Central memory CD4-positive, alpha-beta T cell (primary cell): ENCODE measurements at regions not wholly inside any gene's neighbourhood (a gene's known extent, or its start where the extent isn't known, plus 50 kb on each side); places are given as distances from the start of the nearest gene placed in this dataset.
"Not testable (repeated sequence)": the region's sequence is repeated elsewhere in the genome, so short reads cannot be mapped to it uniquely, and the experiment has no call there.

Experiments
- DNase-seq: peaks from one replicate; pipeline ENCODE4 v3.0.0; 2022

DNA sequence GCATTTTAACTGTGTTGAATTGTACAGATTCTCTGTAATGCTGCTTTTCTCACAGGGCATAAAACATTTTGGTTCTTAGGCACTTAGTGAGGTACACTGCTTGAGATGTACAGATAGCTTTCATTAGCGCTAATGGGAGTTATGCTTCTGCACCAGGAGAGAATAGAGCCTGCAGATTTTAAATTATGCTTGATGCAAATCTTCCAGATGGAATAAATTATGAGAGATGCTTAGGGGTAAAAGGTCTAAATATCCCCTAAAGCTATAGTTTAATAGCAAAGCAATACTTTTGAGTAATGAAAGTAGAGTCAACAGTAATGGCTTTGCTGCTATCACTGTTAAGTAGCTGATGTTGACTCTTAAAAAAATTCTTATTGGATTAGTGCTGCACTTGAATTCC lies 248.9 kb downstream of the S1PR1 start:
- no peak for DNase-seq

DNA sequence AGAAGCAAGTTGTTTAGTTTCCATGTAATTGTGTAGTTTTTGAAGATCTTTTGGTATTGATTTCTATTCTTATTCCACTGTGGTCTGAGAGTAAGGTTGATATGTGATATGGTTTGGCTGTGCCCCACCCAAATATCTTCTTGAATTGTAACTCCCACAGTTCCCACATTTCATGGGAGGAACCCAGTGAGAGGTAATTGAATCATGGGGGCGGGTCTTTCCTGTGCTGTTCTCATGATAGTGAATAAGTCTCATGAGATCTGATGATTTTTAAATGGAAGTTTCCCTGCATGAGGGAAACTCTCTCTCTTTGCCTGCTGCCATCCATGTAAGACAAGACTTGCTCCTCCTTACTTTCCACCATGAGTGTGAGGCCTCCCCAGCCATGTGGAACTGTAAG lies 255.3 kb downstream of the S1PR1 start:
- DNase-seq, result not testable (repeated sequence)

DNA sequence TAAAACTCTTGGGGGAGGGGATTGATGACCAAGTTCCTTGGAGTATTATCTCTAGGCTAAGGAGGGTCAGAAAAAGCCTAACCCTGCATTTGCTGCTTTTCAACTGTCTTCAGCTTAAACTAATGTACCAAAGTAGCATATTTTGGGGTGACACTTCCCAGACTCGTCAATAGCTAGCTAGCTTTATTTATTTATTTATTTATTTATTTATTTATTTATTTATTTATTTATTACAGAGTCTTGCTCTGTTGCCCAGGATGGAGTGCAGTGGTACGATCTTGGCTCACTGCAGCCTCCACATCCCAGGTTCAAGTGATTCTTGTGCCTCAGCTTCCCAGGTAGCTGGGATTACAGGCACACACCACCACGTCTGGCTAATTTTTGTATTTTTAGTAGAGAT lies 257.1 kb downstream of the S1PR1 start:
- DNase-seq, result not testable (repeated sequence)

DNA sequence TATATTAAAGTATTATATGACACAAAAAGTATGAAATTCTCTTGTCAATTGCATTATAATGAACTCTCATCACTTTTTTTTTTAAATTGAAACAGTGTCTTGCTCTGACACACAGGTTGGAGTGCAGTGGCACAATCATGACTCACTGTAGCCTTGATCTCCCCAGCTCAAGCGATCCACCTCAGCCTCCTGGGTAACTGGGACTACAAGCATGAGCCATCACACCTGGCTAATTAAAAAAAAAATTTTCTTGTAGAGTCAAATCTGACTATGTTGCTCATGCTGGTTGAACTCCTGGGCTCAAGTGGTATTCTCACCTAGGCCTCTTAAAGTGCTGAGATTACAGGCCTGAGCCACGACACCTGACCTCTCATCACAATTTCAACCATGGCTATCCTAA lies 259.3 kb downstream of the S1PR1 start:
- no peak for DNase-seq

DNA sequence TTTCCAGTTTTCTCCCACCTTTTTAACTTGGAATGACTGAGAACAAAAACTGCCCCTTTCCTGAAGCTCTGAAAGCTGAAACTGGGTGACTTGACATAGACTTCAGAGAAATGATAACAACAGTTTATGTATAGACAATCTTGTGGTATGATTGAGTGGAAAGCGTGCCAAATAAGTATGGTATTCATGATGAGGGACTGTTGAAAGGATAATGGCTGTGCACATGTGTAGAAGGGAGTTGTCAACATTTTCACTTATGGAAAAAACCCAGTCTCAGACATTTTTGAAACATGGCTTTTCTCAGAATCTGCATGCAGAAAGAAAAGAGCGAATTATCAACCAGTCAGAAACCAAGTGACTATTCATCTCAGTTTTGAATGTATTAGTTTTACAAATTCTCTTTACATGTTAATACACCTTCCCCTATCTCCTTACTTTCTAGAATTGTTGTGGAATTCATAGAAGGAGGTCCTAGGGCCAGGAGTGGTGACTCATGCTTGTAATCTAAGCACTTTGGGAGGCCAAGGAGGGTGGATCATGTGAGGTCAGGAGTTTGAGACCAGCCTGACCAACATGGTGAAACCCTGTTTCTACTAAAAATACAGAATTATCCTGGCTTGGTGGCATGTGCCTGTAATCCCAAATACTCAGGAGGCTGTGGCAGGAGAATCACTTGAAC lies 261.2 kb downstream of the S1PR1 start:
- DNase-seq, result no peak

DNA sequence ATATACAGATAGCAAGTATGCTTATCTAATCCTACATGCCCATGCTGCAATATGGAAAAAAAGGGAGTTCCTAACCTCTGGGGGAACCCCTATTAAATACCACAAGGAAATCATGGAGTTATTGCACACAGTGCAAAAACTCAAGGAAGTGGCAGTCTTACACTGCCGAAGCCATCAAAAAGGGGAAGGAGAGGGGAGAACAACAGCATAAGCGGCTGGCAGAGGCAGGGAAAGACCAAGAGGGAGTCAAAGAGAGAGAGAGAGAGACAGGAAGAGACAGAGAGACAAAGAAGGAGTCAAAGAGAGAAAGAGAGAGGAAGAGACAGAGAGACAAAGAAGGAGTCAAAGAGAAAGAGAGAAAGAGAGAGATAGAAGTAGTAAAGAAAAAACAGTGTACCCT lies 267.3 kb downstream of the S1PR1 start:
- not testable (repeated sequence) for DNase-seq

DNA sequence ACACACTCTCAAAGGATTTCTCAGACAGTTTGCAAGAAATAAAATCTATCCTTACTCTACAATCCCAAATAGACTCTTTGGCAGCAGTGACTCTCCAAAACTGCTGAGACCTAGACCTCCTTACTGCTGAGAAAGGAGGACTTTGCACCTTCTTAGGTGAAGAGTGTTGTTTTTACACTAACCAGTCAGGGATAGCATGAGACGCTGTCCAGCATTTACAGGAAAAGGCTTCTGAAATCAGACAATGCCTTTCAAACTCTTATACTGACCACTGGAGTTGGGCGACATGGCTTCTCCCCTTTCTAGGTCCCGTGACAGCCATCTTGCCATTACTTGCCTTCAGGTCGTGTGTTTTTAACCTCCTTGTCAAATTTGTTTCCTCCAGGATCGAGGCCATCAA lies 268.4 kb downstream of the S1PR1 start:
- DNase-seq, result not testable (repeated sequence)

DNA sequence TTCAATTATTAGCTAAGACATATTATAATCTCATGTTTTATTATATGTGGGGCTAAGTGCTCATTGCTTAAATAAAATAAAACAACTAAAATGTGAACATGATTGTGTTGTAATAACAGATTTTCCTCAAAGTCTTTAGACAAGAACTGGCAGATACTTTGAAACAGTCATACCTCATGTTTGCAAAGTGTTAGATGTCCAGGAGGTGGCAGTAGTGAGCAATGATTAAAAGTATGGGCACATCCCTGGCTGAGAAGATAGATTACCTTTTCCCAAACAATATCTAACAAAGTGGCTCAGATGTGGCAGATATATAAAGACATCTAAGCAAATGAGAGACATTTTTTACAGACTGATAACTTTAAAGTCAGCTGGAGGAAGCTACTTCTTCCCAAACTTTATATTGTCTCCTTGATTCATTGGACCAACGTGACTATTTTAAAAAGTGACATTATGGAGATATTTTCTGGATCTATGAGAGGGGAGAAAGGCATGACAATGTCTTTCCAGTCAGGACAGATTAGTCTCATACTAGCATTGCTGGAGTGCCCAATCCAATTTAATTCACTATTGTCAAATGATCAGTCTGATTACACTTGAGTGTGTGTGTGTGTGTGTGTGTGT lies 269.8 kb downstream of the S1PR1 start:
- peak; percentile 27 for DNase-seq

DNA sequence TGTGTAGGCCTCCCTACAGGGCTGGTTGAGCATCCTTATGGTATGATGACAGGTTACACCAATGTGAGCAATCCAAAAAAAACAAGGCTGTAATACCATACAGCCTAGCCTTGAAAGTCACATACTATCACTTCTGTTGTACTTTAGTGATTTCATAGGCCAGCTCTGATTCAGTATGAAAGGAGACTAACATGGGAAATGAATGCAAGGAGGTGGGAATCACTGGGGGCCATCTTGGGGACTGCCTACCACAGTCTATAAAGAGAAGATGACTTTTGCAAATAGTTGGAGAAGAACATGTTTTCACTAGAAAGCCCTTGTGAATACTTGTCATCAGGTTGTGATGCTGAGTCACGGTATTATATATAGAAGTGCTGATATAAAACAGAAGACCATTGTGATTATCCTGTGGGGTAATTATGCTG lies 270.7 kb downstream of the S1PR1 start:
- no peak for DNase-seq

DNA sequence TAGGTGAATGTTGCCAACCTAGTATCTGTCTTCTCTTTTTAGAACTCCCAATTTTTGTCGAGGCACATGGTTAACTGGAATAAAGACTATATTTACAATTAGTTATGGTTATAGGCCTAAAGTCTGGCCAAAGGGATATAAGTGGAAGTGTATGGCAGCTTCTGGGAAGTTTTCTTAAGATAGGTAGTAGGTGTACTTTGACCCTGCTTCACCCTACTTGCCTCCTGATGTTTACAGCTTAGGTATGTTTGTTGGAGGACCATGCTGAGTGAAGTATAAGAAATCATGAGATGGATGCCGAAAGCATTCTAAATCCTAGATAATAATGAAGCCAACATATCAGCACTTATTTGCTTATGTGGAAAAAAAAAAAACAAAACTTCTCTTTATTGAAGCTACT lies 272.1 kb downstream of the S1PR1 start:
- DNase-seq, result no peak

DNA sequence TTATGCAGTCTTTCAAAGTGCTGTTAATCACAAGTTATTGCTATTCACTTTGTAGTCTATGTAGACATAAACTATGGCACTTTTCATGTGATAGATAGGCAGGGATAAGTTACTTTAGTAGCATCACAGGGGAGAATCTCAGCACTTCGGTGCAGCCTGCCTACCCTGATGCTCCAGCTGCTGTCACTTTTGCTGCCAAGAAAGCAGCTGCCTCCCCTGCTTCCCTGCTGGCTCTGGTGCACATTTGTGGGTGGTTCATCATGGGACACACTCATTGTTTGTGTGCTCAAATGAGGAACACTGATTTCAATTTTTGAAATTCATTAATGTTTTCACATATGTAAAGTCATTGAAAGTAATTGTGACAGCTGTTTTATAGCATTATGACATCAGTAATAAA lies 272.6 kb downstream of the S1PR1 start:
- DNase-seq, result no peak

DNA sequence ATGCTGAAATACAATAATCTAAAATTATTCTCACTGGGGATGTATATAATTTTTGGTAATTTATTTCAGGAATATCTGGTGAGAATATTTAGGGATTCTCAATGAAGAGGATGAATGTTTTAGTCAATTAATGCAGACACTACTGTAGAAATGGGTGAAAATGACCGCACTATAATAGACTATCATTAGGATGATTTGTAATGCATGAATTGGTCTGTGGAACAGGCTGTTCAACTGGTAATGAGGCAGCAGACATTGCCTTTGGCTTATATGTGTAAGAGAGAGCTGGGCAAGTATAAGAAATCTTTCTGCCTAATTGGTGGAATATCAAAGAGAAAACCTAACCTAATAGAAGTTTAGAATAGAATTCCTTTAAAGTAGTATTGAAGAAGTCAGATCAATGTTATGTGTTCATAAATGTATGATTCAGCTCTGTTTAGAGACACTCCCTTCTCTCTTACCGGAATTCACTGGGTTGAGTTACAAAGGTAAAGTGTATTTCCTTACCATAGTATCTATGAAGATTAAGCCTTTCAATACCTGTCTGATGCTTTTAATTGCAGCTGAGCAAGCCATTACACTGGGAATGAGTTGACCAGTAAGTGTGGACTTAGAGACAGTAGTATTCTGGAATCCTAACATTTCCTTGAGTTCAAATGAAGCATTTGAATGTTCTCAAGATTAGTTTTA lies 274.5 kb downstream of the S1PR1 start:
- no peak for DNase-seq

DNA sequence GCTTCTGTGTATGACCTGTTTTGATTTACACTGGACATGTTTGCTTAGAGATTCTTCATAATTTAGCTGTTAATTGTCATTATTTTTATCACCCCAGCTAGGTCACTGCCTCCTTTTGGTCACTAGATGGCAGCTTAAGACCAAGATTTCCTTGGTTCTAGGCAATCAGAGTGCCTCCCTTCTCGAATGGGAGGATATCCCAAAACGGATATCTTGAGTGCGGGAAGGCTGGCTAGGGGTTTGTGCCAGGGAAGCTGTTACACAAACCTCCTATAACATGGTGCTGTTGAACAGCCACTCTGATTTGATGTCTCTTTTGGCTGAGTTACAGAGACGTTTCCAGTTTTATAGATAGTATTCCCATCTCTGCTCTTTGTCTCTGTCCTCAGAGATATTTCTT lies 283.5 kb downstream of the S1PR1 start:
- DNase-seq, result peak; percentile 26

DNA sequence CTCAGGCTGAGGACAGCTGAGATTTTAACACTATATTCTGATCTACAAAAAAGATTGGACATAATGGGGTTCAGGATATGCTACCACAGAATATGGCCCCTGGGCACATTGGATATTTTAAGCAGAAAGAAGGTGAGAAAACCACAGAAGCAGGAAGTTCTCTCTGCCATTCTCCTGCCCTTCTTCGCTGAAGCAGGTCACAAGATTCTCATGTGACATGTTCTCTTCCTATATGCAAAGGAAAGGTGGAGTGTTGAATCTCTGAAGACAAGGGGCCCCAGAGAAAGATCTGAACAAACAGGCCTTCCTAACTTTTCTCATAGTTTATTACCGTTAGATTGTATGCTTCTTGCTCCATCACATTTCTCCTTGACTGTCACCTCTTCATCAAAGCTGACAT lies 285.7 kb downstream of the S1PR1 start:
- no peak for DNase-seq

DNA sequence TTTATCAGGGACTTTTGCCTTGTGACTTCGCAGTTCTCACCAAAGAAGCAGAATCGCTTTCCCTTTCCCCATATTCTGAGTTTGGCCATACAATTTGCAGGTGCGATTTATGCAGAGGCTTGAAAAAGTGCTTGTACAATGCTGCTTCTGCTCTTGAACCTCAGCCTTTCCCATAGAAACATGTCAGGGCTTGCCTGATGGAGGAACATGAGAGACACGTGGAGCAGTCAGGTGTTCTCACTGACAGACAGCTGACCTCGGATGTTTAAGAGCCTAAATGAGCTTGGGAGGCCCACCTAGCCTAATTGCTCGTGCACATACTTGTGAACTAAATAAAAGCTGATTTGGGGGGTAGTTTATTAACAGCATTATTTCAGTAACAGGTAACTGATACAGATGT lies 290.0 kb downstream of the S1PR1 start:
- no peak for DNase-seq

DNA sequence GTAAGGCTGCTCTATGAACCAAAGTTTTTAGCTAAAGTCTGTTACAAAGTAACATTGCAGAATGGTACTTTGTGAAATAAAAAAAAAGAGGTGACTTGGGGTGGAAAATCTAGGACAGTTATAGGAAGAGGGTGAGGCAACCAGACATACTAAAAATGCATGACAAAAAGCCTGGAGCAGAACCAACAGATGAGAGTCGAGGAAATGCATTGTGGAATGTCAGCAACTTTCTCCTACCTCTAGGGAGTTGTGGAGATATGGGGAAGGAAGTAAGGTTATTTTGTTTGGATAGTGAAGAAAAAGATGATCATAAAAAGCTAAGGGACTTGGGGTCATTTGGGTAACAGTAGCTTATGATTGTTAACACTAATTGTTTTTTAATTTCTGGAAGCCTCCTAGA lies 295.6 kb downstream of the S1PR1 start:
- no peak for DNase-seq

DNA sequence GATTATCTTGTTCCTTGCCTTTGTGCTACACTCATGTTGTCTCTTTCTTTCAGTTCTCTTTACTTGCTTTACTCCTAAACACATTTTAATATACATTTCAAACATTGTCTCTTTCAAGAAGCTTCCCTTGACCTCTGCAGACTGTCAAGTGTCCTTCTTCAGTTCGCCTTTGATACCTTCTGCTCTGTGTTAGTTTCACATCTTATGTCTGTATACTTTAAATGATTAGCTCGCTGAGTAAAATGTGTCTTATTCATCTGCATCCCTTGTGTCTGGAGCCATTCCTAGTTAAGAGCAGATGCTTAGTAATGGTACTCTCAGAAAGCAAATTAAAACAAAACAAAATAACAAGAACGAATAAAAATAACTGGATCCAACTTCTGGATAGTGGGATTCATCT lies 303.3 kb downstream of the S1PR1 start:
- no peak for DNase-seq

DNA sequence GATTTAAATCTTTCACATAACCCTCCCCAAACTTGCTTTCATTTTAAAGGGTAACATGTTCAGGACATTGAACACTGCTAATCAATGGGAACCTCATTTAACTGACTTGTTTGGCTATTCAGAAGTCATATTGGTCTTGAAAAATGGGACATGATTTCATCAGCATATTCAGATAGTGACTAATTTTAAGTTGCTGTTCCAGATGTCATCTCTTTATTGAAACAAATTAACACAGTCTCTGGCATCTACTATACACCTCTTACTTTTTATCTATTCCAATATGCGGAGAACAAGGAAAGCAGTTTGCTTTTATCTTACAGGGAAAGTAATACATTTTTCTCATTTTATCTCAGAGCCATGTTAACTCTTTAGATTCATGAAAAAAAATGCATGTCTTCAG lies 310.1 kb downstream of the S1PR1 start:
- no peak for DNase-seq

DNA sequence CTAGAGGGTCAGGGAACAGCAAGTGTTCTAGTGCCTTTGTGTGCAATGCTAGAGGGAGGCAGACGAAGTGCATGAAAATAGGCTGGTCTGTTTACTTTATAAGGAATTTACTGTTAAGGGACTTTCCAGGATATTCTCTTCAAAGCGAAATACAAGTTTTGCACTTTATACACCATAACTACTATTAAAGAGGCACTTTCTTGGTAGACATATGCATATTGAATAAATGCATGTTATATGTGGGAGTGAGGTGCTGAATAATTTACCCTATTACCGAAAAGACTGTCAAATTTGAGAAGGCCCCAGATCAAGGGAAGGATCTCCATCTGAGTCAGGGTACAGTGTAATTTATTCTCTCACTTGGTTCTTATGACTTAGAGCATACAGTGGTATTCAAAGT lies 310.5 kb downstream of the S1PR1 start:
- no peak for DNase-seq

DNA sequence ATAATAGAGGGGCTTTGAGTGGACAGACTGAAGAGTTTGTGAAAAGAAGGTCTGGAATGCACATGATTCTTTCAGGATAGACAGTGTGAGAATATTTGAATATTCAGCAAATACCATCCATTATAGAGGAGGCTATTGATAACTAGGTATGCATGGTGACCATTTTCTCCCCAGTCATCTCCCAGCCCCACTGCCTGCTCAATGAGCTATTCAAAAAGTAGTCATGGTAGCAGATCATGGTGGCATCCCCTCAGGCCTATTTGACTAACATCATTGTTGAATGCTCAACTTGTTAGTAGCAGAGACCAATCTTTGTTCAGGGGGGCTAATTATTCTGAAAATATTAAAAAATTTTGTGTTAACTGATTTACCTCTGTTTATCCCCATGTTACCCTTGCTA lies 311.6 kb downstream of the S1PR1 start:
- DNase-seq, result no peak

DNA sequence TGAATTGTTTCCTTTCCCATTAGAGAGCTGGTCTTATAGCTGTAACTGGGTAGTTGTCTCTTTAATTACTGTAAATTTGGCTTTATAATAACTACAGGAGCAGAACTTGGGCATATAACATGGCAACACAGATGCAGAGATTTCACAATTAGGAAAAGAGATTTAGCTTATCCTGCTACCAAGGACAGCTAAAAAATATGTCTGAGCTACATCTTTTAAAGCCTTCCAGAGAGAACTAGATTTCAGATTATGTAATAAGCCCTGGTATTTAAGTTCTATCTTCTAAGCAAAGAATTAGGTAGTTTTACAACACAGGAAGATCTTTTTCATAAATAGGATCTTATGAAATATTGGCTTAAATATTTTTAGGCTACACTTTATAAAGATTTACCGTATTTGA lies 313.8 kb downstream of the S1PR1 start:
- no peak for DNase-seq

DNA sequence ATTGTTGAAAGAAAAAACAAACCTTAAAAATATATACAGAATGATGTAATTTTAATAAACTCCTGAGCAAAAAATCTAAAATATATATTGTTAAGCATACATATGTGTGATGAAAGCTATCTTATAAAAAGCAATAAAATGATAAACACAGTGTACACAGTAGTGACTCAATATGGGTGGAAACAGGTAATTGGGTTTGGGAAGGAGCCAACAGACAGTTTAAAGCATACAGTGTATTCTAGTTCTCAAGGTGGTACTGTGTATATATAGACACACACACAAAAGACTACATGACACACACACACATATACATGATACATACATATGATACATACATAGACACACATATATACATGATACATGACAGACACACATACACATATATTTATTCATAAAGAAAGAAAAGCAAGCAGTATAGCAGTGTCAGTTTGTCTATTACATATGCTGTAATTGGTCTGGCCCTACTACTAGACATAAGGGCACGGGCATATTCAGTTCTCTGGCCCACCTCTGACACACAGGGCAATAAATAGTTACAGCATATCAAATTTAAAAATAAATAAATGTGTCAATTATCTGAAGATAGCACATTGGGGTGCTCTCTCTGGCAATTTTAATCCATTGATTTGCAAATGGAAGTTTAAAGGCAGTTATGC lies 330.2 kb downstream of the S1PR1 start:
- DNase-seq, result no peak

DNA sequence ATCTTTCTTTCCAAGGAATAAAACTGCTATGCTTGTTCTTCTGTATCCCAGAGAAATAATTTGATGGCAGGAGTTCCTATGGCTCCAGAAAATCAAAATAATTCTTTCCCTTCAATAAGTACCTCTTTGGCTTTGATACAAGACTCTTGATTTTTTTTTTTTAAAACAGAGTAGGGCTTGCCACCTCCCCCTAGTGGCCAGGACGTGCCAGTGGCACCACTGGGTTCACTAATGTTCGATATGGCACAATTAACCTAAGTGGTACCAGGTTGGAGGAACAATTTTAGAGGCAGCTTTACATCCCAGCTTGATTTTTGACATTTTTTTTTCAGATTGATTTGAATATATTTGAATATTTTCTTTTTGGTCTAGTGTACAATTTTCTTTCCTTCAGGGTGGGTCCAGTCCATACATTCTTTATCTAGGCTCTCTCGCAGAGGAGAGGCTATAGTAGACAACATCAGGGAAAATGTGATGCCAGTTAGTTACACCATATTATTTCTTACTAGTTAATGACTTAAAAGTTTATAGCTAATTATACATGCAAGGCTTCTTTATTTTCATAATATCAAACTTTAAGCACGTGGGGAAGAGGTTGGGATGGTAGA lies 330.9 kb downstream of the S1PR1 start:
- DNase-seq, result peak; percentile 24
